GM12875 (cell line): ENCODE measurements at regions not wholly inside any gene's neighbourhood (a gene's known extent, or its start where the extent isn't known, plus 50 kb on each side); places are given as distances from the start of the nearest gene placed in this dataset.

Experiments used
- H3K4me3 ChIP-seq: one replicate; pipeline ENCODE4 v1.5.1; 2011; ENCODE audit warnings: low read depth, low read length, control low read depth
- CTCF ChIP-seq: IDR thresholded peaks from 2 replicates; pipeline ENCODE4 v1.5.1; 2011; ENCODE audit warnings: low read depth, mild to moderate bottlenecking, control low read depth, inconsistent platforms, low read length, moderate library complexity, borderline replicate concordance; ENCODE audit not compliant: insufficient read depth

GRCh38 chr4:30413915-30414314 is 306.3 kb upstream of the PCDH7 start:
- TF ChIP-seq CTCF = no peak
- no peak overlapping the region for H3K4me3 ChIP-seq

GRCh38 chr4:30416547-30416946 is 303.6 kb upstream of the PCDH7 start:
- TF ChIP-seq CTCF = no peak
- H3K4me3 ChIP-seq = no peak overlapping the region

- no peak for TF ChIP-seq CTCF
Measured at GRCh38 chr4:30427932-30428331, 292.2 kb upstream of the PCDH7 start.

GRCh38 chr4:30429813-30430761 is 290.1 kb upstream of the PCDH7 start:
- H3K4me3 ChIP-seq = no peak overlapping the region
- TF ChIP-seq CTCF = no peak

More at GRCh38 chr4:30427932-30428331, 292.2 kb upstream of the PCDH7 start:
- no peak overlapping the region for H3K4me3 ChIP-seq

- H3K4me3 ChIP-seq = no peak overlapping the region
- no peak for TF ChIP-seq CTCF
Measured at GRCh38 chr4:30434656-30435055, 285.5 kb upstream of the PCDH7 start.

- H3K4me3 ChIP-seq = no peak overlapping the region
- no peak for TF ChIP-seq CTCF
Measured at GRCh38 chr4:30436394-30436793, 283.8 kb upstream of the PCDH7 start.

- TF ChIP-seq CTCF = no peak
Measured at GRCh38 chr4:30437316-30437715, 282.9 kb upstream of the PCDH7 start.

More at GRCh38 chr4:30437316-30437715, 282.9 kb upstream of the PCDH7 start:
- H3K4me3 ChIP-seq = no peak overlapping the region
